ENCODE measurements at regions not wholly inside any gene's neighbourhood (a gene's known extent, or its start where the extent isn't known, plus 50 kb on each side); places are given as distances from the start of the nearest gene placed in this dataset.

DNA sequence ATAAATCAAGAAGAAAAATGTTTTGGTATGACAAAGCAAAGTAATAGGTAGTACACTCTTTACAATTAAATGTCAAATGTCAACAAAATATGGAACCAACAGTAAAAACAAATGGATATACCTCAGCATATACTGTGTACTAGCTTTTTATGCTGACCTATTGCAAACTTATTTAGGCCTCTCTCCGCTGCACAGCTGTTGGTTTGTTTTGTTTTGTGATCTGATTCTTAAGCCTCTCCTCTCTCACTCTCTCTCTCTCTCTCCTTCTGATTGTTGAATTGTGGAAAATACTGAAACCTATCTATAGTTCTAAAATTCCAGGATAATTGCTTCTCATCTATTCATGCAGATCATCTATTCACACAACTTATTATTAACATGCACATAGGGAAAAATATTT lies 154.9 kb upstream of the ARHGAP28 start:
- FAIRE-seq: no peak

DNA sequence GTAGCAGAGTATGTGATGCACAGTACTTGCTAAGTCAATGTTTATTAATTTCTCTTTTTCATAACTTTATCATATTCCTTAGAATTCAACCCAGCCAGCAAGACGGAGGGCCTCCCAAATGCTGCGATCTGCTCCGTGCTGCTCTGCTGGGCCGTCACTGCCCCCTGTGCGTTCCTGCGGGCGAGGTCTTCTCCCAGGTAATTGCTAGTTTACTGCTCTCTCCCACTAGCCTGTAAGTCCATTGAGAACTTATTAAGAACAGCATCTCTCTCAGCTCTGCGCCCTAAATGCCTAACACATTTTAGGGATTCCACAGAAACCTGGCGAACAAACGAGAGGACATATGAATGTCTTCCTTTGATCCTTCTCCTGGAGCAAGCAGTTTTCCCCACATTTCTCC lies 153.6 kb upstream of the ARHGAP28 start:
- no peak for FAIRE-seq

DNA sequence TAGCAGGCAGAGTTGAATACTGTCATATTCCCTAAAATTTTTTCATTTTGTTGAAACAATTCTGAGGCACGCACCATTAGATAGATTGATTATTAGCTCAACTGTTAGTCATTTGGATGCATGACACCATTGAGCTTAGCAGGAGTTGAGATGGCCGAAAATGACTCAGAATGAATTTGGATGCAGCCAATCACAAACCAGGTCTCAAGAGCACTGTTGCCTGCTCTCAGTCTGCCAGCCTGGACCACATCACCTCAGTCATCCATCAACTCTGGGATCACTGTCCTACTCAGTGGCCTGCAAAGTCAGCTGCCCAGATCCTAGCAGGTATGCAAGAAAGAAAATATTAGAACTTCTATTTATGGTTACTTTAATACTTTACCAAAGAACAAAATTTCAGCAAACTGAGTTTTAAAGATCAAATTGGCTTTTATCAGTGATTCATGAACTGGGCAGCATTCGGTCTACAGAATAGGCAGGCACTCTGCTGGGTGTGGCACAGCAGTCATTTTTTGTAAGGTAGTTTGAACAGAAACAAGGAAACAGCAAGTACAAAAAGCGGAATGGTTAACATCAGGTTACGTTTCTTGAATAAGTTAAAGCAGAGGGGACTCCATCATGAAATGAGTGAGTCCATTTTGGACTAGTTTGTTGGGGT lies 152.7 kb upstream of the ARHGAP28 start:
- FAIRE-seq: no peak

- FAIRE-seq: no peak
Measured at GRCh38 chr18:6578686-6579085, 150.8 kb upstream of the ARHGAP28 start.

GRCh38 chr18:6579486-6579885 lies 150.0 kb upstream of the ARHGAP28 start:
- FAIRE-seq: no peak

DNA sequence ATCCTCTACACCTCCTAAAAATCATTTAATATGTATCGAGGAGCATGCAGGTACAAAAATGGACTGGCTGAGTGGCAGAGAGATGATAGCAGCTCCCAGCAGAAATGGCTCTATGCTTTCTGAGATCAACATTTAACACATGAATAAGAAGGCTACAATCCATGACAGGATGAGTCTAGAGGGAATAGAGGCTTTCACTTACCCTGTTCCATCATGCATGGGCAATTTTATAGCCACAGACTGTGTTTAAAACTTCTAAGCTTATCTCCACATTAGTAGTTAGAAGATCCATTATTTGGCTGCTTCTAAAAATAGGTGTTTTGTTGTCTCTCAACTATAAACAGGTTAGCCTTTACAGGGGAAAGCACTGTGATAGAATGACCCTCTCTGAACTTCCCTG lies 149.1 kb upstream of the ARHGAP28 start:
- no peak for FAIRE-seq

GRCh38 chr18:6589923-6590322 lies 139.6 kb upstream of the ARHGAP28 start:
- FAIRE-seq: no peak

- no peak for FAIRE-seq
Measured at GRCh38 chr18:6590326-6590725, 139.2 kb upstream of the ARHGAP28 start.

GRCh38 chr18:6591491-6591890 lies 138.0 kb upstream of the ARHGAP28 start:
- no peak for FAIRE-seq

DNA sequence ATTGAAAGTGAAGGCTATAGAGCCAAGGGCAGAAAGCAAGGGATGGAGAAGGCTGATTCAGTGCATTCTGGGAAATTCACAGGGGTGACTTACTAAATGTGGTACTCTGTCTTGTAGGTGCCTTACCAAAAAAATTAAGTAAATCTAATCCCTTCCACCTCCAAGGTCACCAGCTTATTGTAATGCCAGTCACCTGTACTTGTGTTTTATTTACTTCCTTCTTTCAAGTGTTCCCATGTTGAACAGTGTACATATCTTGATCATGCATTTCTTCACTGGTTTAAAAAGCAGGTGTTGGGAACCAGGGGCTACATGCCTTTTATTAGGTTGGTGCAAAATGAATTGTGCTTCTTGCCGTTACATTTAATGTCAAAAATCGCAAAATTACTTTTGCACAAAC lies 137.0 kb upstream of the ARHGAP28 start:
- FAIRE-seq: no peak

DNA sequence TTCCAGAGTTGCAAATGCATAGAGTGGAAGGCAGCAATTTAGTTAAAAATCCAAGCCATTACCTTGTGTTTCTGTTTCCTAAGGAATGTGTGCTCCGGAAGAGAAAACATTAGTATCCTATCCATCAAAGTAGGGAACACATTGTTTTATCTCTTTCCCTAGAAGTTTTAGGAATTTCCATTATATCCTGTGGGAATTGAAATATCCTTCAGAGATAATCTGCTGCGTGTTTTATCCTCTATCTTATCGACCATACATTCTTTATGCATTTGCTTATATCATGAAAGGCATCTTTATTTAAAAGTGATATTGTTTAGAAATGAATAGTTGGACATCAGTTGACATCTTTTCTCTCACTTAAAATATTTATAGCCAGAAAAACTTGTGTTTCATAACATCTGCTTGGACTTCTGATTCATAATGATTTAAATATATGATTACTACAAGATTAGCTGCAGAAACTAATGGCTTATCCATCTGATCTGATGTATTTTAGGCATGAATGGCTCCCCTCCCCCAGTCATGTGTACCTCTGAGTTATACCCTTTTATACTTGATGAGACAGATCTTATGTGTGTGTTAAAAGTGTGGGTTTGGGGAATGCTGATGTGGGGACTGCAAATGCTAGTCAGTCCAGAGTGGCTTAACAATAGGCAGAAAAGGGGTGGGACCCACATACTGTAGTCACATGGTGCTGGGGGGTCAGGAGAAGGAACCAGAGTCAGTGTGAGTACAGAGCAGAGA lies 136.2 kb upstream of the ARHGAP28 start:
- no peak for FAIRE-seq

- FAIRE-seq: no peak
Measured at GRCh38 chr18:6595666-6596065, 133.8 kb upstream of the ARHGAP28 start.

- no peak for FAIRE-seq
Measured at GRCh38 chr18:6598657-6599056, 130.9 kb upstream of the ARHGAP28 start.

DNA sequence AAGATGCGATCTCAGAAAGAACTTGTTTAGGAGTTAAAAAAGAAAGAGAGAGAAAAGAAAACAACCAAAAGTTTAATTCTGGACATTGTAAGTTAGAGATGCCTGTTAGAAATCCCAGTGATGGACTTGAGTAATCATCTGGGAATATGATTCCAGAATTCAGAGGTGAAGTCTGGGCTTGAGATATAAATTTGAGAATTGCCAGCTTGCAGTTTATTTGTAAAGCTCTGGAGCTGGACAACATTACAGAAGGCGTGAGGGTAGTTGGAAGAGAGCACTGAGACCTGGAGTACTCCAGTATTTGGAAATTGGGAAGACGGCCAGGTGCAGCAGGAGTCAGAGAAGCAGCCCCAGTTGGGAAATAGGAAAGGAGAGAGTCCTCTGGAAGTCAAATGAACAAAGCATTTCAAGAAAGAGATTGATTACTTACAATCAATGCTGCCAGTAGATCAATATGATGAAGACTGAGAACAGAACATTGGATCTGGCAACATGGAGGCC lies 128.8 kb upstream of the ARHGAP28 start:
- FAIRE-seq: no peak

- FAIRE-seq: no peak
Measured at GRCh38 chr18:6601241-6601640, 128.3 kb upstream of the ARHGAP28 start.

DNA sequence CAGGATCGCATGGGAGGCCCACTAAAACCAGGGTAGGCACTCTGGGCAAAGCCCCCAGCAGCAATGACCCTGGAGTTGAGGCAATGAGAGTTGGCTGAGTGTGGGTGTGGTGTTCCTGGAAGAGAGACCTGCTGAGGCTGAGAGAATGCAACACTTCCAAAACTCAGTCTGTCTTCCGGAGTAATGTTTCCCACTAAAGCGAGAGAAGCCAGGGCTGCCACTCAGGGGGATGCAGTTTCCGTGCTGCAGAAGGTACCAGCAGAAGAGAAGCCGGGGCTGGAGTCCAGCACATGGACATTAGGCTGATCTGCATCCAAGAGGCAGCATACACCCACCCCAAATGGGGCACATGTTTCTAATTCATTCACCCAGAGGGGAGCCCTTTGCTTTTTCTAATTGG lies 127.2 kb upstream of the ARHGAP28 start:
- no peak for FAIRE-seq

GRCh38 chr18:6604573-6604941 lies 125.0 kb upstream of the ARHGAP28 start:
- no peak for FAIRE-seq

DNA sequence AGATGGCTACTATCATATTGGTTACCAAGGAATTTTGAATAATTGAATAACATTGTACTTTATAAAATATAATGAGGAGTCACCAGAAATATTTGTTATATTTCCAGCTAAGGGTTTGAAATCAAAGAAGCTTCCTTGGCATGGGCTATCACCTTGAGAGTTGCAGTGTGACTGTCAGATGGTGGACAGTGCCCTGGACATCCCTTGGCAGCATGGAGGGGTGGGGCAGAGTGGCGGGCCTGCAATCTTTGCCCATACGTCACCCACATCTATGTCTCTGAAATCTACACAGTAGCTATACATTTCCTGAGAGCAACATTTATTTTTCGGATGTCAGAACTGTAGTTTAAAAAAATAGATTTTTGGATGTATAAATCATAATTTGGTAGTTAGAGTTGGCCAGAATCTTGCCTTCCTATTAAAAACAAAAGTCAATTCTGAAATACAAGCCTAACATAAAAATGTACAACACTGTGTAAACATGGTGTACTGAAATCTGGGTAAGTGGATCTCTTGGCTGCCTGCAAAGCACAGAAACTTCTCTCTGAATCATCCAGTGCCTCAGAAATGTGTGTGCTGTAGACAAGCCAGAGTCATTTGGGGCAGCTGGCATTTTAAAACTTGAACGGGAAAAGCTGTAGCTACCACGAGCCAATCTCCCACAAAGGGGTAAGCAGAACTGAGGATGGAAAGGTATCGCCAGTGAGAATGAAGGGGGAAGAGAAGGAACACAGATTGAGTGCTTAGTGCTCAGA lies 124.2 kb upstream of the ARHGAP28 start:
- FAIRE-seq: no peak

DNA sequence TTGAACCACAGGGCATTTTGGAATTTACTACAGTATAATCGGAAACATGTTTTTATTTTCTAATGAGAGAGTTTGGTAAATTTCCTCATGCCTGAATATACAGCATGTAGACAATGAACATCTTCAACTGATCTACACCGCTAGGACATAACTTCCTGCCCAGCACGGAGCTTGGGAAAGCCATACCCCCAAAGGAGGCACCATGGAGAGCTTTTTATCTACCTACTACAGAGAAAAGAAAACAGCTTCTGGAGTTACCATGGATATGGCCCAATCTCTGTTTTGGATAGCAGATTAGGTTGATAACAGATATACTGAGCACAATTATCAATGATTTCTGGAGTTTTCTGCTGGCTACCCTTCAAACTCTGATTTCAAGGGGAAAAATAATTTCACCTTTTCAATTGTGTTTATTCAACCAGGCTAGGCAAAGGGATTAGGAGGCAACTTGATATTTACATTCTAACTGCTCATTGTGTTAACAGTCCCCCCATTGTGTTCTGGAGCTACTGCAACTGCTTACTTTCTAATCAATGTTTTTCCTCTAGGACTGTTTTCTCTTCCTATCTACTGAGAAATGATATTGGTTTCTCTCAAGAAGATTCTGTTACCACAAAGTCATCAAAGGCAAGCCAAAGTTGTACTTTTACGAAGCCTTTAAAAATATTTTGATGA lies 123.0 kb upstream of the ARHGAP28 start:
- no peak for FAIRE-seq

- no peak for FAIRE-seq
Measured at GRCh38 chr18:6607343-6607742, 122.2 kb upstream of the ARHGAP28 start.

DNA sequence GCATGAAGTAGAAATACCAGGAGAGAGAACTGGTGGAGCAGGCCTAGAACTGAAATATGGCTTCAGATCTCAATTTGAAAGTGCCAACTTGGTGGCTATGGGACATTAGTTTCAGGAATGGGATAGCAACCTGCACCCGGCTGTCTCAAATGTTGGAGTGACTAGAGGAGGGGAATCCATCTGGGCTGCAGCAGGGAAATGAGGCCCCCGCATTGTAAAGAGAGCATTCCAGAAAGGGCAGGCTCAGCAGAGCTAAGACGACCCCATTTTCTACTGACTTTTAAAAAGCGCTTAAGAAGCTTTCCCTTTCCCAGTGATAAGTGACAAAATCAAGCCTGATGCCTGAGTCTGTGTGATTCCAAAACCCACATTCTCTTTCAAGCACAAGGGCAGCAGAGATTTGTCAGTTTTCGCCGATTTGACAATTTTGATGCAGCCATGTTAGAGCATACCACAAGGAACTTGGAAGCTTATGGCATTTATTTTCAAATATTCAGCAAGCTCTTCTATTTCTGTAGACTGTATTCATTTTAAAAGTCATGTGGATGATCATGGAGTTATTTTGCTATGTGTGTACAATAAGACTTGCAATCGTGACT lies 119.8 kb upstream of the ARHGAP28 start:
- no peak for FAIRE-seq

DNA sequence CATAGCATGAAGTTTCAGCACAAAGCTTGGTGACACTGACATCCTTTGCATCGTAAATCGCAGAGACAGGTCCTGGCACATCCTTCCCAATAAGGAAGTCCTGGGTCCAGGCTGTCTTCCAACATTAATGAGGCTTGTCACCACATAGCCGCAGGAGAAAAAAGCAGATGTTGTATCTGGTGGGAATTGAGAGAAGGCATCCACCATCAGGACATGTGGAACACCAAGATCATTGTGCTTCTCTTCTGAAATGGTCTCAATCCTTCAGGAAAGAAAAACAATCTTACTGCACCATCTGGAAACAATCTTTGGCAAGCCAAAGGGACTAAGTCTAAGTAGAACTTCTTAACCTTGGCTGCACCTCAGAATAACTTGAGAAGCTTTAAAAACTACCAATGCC lies 119.0 kb upstream of the ARHGAP28 start:
- FAIRE-seq: no peak

GRCh38 chr18:6613581-6613980 lies 115.9 kb upstream of the ARHGAP28 start:
- FAIRE-seq: no peak

All from islet of Langerhans (tissue), 1 donor.